CD4-positive, alpha-beta T cell treated with Interleukin-12 subunit alpha and Interleukin-12 subunit beta, for 1 hour (primary cell): ENCODE measurements at regions not wholly inside any gene's neighbourhood (a gene's known extent, or its start where the extent isn't known, plus 50 kb on each side); places are given as distances from the start of the nearest gene placed in this dataset.
"Not testable (repeated sequence)": the region's sequence is repeated elsewhere in the genome, so short reads cannot be mapped to it uniquely, and the experiment has no call there.

ENCODE experiments used
- DNase-seq: peaks from one replicate; pipeline ENCODE4 v3.0.0-alpha.2; 2020

GRCh38 chr19:28582796-28583195 is 630.2 kb downstream of the UQCRFS1 start:
- DNase-seq: no peak

GRCh38 chr19:28582344-28582743 is 630.6 kb downstream of the UQCRFS1 start:
- DNase-seq: no peak

GRCh38 chr19:28581468-28581770 is 631.5 kb downstream of the UQCRFS1 start:
- no peak for DNase-seq

GRCh38 chr19:28578786-28579505 is 634.0 kb downstream of the UQCRFS1 start:
- DNase-seq: no peak

- no peak for DNase-seq
Observed at GRCh38 chr19:28578208-28578607, 634.7 kb downstream of the UQCRFS1 start.

GRCh38 chr19:28577666-28578065 is 635.3 kb downstream of the UQCRFS1 start:
- no peak for DNase-seq

GRCh38 chr19:28577233-28577632 is 635.7 kb downstream of the UQCRFS1 start:
- DNase-seq: no peak

GRCh38 chr19:28575816-28576215 is 637.1 kb downstream of the UQCRFS1 start:
- DNase-seq: no peak

- not testable (repeated sequence) for DNase-seq
Observed at GRCh38 chr19:28575312-28575711, 637.6 kb downstream of the UQCRFS1 start.

GRCh38 chr19:28574212-28574611 is 638.7 kb downstream of the UQCRFS1 start:
- DNase-seq: no peak

GRCh38 chr19:28569132-28570131 is 643.5 kb downstream of the UQCRFS1 start:
- DNase-seq: no peak

- no peak for DNase-seq
Observed at GRCh38 chr19:28567834-28568233, 645.1 kb downstream of the UQCRFS1 start.

- no peak for DNase-seq
Observed at GRCh38 chr19:28563964-28564921, 648.7 kb downstream of the UQCRFS1 start.

- no peak for DNase-seq
Observed at GRCh38 chr19:28560786-28561185, 652.2 kb downstream of the UQCRFS1 start.

GRCh38 chr19:28558783-28559182 is 654.2 kb downstream of the UQCRFS1 start:
- no peak for DNase-seq

GRCh38 chr19:28556371-28556770 is 656.6 kb downstream of the UQCRFS1 start:
- DNase-seq: no peak

- no peak for DNase-seq
Observed at GRCh38 chr19:28555317-28555716, 657.6 kb downstream of the UQCRFS1 start.

- DNase-seq: no peak
Observed at GRCh38 chr19:28554321-28555091, 658.4 kb downstream of the UQCRFS1 start.

GRCh38 chr19:28553764-28554163 is 659.2 kb downstream of the UQCRFS1 start:
- DNase-seq: no peak

- DNase-seq: no peak
Observed at GRCh38 chr19:28553005-28553404, 659.9 kb downstream of the UQCRFS1 start.

GRCh38 chr19:28549680-28550277 is 663.2 kb downstream of the UQCRFS1 start:
- no peak for DNase-seq
